ENCODE measurements at regions not wholly inside any gene's neighbourhood (a gene's known extent, or its start where the extent isn't known, plus 50 kb on each side); places are given as distances from the start of the nearest gene placed in this dataset.
"Not testable (repeated sequence)": the region's sequence is repeated elsewhere in the genome, so short reads cannot be mapped to it uniquely, and the experiment has no call there.

- Histone ChIP-seq H3K4me3 (ENCODE audit: low read length) (no peak overlapping the region), H3K27me3 (ENCODE audit: control insufficient read depth, insufficient read depth, low read length) (no peaks in the 10 kb centered on the region), H3K36me3 (ENCODE audit: control insufficient read depth, insufficient read depth, low read length) (no peaks in the 10 kb centered on the region), H3K9me3 (ENCODE audit: control insufficient read depth, low read length) (no peaks in the 10 kb centered on the region), H3K9ac (ENCODE audit: low read length) (no peak overlapping the region), H3K4me1 (ENCODE audit: control insufficient read depth, insufficient read depth, low read length) (peaks cover 9% of the 10 kb centered on the region)
These were observed 52.7 kb upstream of the MAP4 start for GRCh38 chr3:48068886-48069285.

- H3K36me3 ChIP-seq (ENCODE audit: control insufficient read depth, insufficient read depth, low read length); H3K9me3 ChIP-seq (ENCODE audit: control insufficient read depth, low read length); H3K9ac ChIP-seq (ENCODE audit: low read length); H3K4me3 ChIP-seq (ENCODE audit: low read length); H3K4me1 ChIP-seq (ENCODE audit: control insufficient read depth, insufficient read depth, low read length); H3K27me3 ChIP-seq (ENCODE audit: control insufficient read depth, insufficient read depth, low read length): not testable (repeated sequence)
These were observed 52.1 kb upstream of the MAP4 start for GRCh38 chr3:48068320-48068719.

GRCh38 chr3:48067271-48067670 is 51.1 kb upstream of the MAP4 start:
- no peaks in the 10 kb centered on the region for H3K27me3 ChIP-seq (ENCODE audit: control insufficient read depth, insufficient read depth, low read length)
- H3K4me1 ChIP-seq (ENCODE audit: control insufficient read depth, insufficient read depth, low read length) = peaks cover 9% of the 10 kb centered on the region
- no peak overlapping the region for H3K4me3 ChIP-seq (ENCODE audit: low read length)
- no peak overlapping the region for H3K9ac ChIP-seq (ENCODE audit: low read length)
- H3K9me3 ChIP-seq (ENCODE audit: control insufficient read depth, low read length) = no peaks in the 10 kb centered on the region
- H3K36me3 ChIP-seq (ENCODE audit: control insufficient read depth, insufficient read depth, low read length) = no peaks in the 10 kb centered on the region

All from mucosa of stomach (tissue), 1 donor.